HepG2 (cell line): ENCODE measurements at regions not wholly inside any gene's neighbourhood (a gene's known extent, or its start where the extent isn't known, plus 50 kb on each side); places are given as distances from the start of the nearest gene placed in this dataset.

Experiments
- ATAC-seq: fragments of 200-7000 bp; cut with Tn5 transposase; 3 replicates; pipeline ENCODE4 v1.9.1; 2020; ENCODE audit warnings: mild to moderate bottlenecking, moderate library complexity
- BruUV-seq: library from RNA; stranded (reverse); fragments of 400-500 nt; replicated peaks from 2 replicates; lab custom pipeline; 2021; lab: Mats Ljungman, UMichigan
- CTCF ChIA-PET: fragments of 300-600 bp; formaldehyde crosslinking; extraction: SDS; loops from one replicate; lab custom pipeline; 2021; ENCODE audit warnings: low total read pairs, inconsistent platforms, low intra/inter-chr PET ratio; lab: Yijun Ruan, JAX
- POLR2A ChIA-PET: fragments of 350-600 bp; sonication (Branson Sonifier 250); formaldehyde crosslinking; loops from one replicate; lab custom pipeline; 2020; ENCODE audit warnings: antibody characterized with exemption, inconsistent platforms; lab: Yijun Ruan, JAX
- DNase-seq: peaks from one replicate; pipeline ENCODE4 v3.0.0-alpha.2; 2015; ENCODE audit warnings: low spot score
- FAIRE-seq: peaks from 3 replicates; lab custom pipeline; 2011; peaks lifted over from hg19 to GRCh38; lab: Jason Lieb, UNC
- H2AFZ ChIP-seq: one replicate; pipeline ENCODE4 v1.6.1; 2011; ENCODE audit warnings: low read length, inconsistent platforms
- H3K27ac ChIP-seq: fragments of 300-600 bp; 3 replicates; pipeline ENCODE4 v1.8.0; 2011; ENCODE audit warnings: mixed run types, mild to moderate bottlenecking, mixed read lengths, low read length, inconsistent platforms; ENCODE audit not compliant: insufficient read depth; ENCODE audit errors: extremely low read length
- H3K27me3 ChIP-seq, 2 experiments: fragments of 200-600 bp in 1 of 2; 2 replicates in 1 of 2; 3 replicates in 1 of 2; pipeline versions ENCODE4 v1.6.0 to v1.8.0; 2011; ENCODE audit warnings: low read length in 2 of 2, mild to moderate bottlenecking in 2 of 2, moderate library complexity in 2 of 2, inconsistent platforms in 1 of 2; ENCODE audit not compliant: insufficient read depth in 2 of 2, control insufficient read depth in 1 of 2
- H3K36me3 ChIP-seq, 2 experiments: fragments of 200-600 bp in 1 of 2; replicated peaks in 1 of 2; 2 replicates in 1 of 2; 3 replicates in 1 of 2; pipeline versions ENCODE4 v1.5.1 to v1.8.0; 2011; ENCODE audit warnings: low read length in 2 of 2, inconsistent platforms in 1 of 2; ENCODE audit not compliant: insufficient read depth in 2 of 2, control insufficient read depth in 1 of 2
- H3K4me1 ChIP-seq: 2 replicates; pipeline ENCODE4 v1.5.1; 2012; ENCODE audit warnings: low read length, inconsistent platforms; ENCODE audit not compliant: insufficient read depth
- H3K4me2 ChIP-seq: 2 replicates; pipeline ENCODE4 v1.6.0; 2011; ENCODE audit warnings: low read depth, low read length, inconsistent platforms
- H3K4me3 ChIP-seq, 3 experiments: fragments of 200-600 bp in 1 of 3; sonication (generic), shearing (Covaris generic) in 1 of 3; replicated peaks in 1 of 3; 2 replicates each; pipeline ENCODE4 v1.5.1; 2011 to 2016; ENCODE audit warnings: low read length in 3 of 3, inconsistent platforms in 2 of 3, low read depth in 2 of 3, mild to moderate bottlenecking in 2 of 3, control low read depth in 1 of 3, mixed read lengths in 1 of 3; ENCODE audit not compliant: insufficient read depth in 1 of 3
- H3K79me2 ChIP-seq: one replicate; pipeline ENCODE4 v1.6.1; 2011; ENCODE audit warnings: low read length, inconsistent platforms; ENCODE audit not compliant: insufficient read depth
- H3K9ac ChIP-seq: 2 replicates; pipeline ENCODE4 v1.6.0; 2011; ENCODE audit warnings: mild to moderate bottlenecking, low read depth, low read length, inconsistent platforms; ENCODE audit not compliant: insufficient read depth
- H3K9me3 ChIP-seq: 2 replicates; pipeline ENCODE4 v1.5.1; 2012; ENCODE audit warnings: mild to moderate bottlenecking, low read length
- H4K20me1 ChIP-seq: 2 replicates; pipeline ENCODE4 v1.6.0; 2011; ENCODE audit warnings: inconsistent platforms, mild to moderate bottlenecking, low read length, moderate library complexity; ENCODE audit not compliant: insufficient read depth
- ARID3A ChIP-seq: IDR thresholded peaks from 2 replicates; pipeline ENCODE4 v1.6.1; 2012; ENCODE audit warnings: low read depth, low read length, improper control_type of control experiment
- BRF2 ChIP-seq: sonication (generic); formaldehyde crosslinking; IDR thresholded peaks from 2 replicates; pipeline ENCODE4 v1.8.1; 2022; ENCODE audit warnings: mild to moderate bottlenecking, missing genetic modification reagents
- MIXL1 ChIP-seq: IDR thresholded peaks from 2 replicates; pipeline ENCODE4 v1.6.1; 2016
- YEATS4 ChIP-seq: sonication (generic); formaldehyde crosslinking; IDR thresholded peaks from 2 replicates; pipeline ENCODE4 v1.4.0; 2020; ENCODE audit warnings: missing genetic modification reagents, borderline replicate concordance
- ZNF362 ChIP-seq: sonication (generic); formaldehyde crosslinking; IDR thresholded peaks from 2 replicates; pipeline ENCODE4 v1.4.0; 2020; ENCODE audit warnings: missing genetic modification reagents, mild to moderate bottlenecking, borderline replicate concordance
- WGBS: methylation state at CpG from one replicate; pipeline ENCODE4 v1.1.6; 2017; ENCODE audit warnings: low lambda C conversion rate; 5-methylcytosine and 5-hydroxymethylcytosine counted together
- in situ Hi-C: cut with HindIII; loops from 2 replicates; pipeline ENCODE4 v1.10.0; 2017; ENCODE audit warnings: low pct_unique_long_range_greater_than_20kb; ENCODE audit not compliant: extremely low pct_ligation_motif_present
- intact Hi-C: fragments of 100-400 bp; cut with micrococcal nuclease; formaldehyde crosslinking; loops from one replicate; pipeline ENCODE4 v1.10.0; 2022; ENCODE audit not compliant: unreplicated experiment

DNA sequence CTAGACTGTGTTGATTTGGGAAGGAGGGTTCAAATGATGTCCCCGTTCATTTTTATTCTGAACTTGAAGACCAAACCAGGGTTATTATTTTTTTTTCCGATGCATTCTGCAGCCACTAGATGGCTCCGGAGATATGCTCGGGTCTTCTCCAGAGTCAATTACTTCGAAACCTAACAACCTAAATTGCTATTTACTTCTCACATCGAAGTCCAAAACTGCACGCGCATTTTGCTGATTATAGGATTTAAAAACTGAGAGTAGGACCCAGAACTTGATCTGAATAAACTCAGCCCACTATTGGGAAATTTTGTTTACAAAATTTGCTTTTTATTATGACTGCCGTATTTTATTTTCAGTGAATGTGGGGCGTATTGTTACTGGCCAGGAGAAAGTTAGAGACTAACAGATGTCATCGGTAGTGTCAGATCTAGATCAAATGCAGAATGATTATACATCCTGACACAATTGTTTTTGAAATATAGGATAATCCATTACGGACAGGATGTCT, 263.8 kb downstream of the HS3ST3A1 start (continued):
- TF ChIP-seq ARID3A, result peak; percentile 45; the same call in 1 of the 2 replicates
- TF ChIP-seq ZNF362 (CRISPR knock-in tag), result peak; percentile 58; the same call in 1 of the 2 replicates
- TF ChIP-seq YEATS4, result 0 out of 2 replicates have a peak, but pooled peaks have one; percentile 21
- 0 out of 2 replicates have a peak, but pooled peaks have one; percentile 40 for TF ChIP-seq MIXL1 (CRISPR knock-in tag)

DNA sequence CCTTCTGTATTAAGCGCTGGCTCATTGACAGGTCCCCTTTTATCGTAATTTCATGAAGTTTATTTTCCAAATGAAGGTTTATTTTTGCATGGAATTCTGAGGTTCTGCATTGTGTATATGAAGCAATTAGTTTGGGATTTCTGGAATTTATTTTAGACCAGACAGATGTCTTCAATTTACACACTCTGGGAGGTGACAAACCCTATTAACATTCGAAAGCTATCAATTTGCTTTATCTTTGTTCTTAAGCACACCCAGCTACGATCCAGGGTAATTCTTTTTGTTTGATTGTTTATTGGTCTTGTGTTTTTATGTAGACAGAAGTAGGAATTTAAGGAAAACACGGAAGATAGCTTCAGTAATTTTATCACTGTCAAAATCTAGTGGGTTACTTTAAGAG, 264.6 kb downstream of the HS3ST3A1 start:
- ATAC-seq (no peak), DNase-seq (no peak), FAIRE-seq (no peak)
- in situ Hi-C loops (loop anchor here (10.0 kb wide), 1 partner anchor 258 kb away; no protein-coding TSS in a partner anchor), intact Hi-C loops (loop anchor here (2.0 to 5.0 kb wide), 2 partner anchors 100 to 258 kb away; no protein-coding TSS in a partner anchor)
- Histone ChIP-seq H3K4me1 (peaks cover 10% of the 10 kb centered on the region), H4K20me1 (no peaks in the 10 kb centered on the region), H2AFZ (no peak overlapping the region), H3K4me2 (no peak overlapping the region), H3K4me3 (no peak overlapping the region), H3K79me2 (no peaks in the 10 kb centered on the region), H3K27me3 (no peaks in the 10 kb centered on the region), H3K27ac (no peak overlapping the region), H3K9ac (no peak overlapping the region), H3K9me3 (no peaks in the 10 kb centered on the region), H3K36me3 (no peaks in the 10 kb centered on the region)
- TF ChIP-seq BRF2 (CRISPR knock-in tag), result no peak
- WGBS, result 52% methylated on average over 5 of the region's 5 CpGs
- POLR2A ChIA-PET, result no interaction called here
- no TSS peak for BruUV-seq
- CTCF ChIA-PET, result interaction anchor here (1.1 to 2.3 kb wide), 2 partner anchors 79 to 258 kb away, joined by 3 to 14 read pairs; no protein-coding TSS in a partner anchor
